ENCODE measurements at regions not wholly inside any gene's neighbourhood (a gene's known extent, or its start where the extent isn't known, plus 50 kb on each side); places are given as distances from the start of the nearest gene placed in this dataset.

- TF ChIP-seq CTCF (IDR thresholded peaks at IDR 0.05) (no peak), POLR2A (IDR thresholded peaks at IDR 0.05) (no peak), EP300 (IDR thresholded peaks at IDR 0.05) (no peak)
Measured at GRCh38 chr6:113184736-113185135, 672.4 kb upstream of the MARCKS start.

All from ovary (tissue), 3 donors.